ENCODE measurements at regions not wholly inside any gene's neighbourhood (a gene's known extent, or its start where the extent isn't known, plus 50 kb on each side); places are given as distances from the start of the nearest gene placed in this dataset.

DNA sequence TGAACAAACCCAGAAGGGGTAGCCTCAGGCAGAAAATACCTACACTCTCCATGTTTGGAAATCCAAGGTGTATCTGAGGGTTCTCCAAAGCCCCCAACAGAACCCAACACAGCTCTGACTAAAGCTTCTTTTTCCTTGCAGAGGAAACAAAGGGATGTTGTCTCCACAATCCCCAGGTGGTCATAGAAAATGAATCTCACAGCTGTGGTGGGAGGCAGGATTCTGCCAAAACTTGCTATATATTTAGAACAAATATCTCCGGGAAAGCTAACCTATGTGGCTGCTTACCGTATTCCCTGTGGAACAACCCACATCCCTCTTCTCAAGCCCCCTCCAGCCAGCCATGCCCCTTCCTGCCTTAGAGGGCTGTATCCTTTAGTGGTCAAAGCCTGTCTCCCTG, 406.1 kb downstream of the PRDM2 start (continued):
- TF ChIP-seq, protein P1, sequence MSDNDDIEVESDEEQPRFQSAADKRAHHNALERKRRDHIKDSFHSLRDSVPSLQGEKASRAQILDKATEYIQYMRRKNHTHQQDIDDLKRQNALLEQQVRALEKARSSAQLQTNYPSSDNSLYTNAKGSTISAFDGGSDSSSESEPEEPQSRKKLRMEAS (CRISPR knock-in tag; IDR thresholded peaks at IDR 0.05): no peak
- TF ChIP-seq JUN (CRISPR knock-in tag; IDR thresholded peaks at IDR 0.05) (no peak), KAT7 (CRISPR knock-in tag; IDR thresholded peaks at IDR 0.05; ENCODE audit: borderline replicate concordance) (no peak), NFE2L1 (CRISPR knock-in tag; IDR thresholded peaks at IDR 0.05) (no peak), MXD4 (CRISPR knock-in tag; IDR thresholded peaks at IDR 0.05; ENCODE audit: borderline replicate concordance) (no peak), EMX1 (CRISPR knock-in tag; IDR thresholded peaks at IDR 0.05) (no peak), ZNF671 (CRISPR knock-in tag; IDR thresholded peaks at IDR 0.05) (no peak), NR1H2 (CRISPR knock-in tag; IDR thresholded peaks at IDR 0.05) (no peak), NR2C2 (CRISPR knock-in tag; IDR thresholded peaks at IDR 0.05) (no peak)
- TF ChIP-seq, protein P2, sequence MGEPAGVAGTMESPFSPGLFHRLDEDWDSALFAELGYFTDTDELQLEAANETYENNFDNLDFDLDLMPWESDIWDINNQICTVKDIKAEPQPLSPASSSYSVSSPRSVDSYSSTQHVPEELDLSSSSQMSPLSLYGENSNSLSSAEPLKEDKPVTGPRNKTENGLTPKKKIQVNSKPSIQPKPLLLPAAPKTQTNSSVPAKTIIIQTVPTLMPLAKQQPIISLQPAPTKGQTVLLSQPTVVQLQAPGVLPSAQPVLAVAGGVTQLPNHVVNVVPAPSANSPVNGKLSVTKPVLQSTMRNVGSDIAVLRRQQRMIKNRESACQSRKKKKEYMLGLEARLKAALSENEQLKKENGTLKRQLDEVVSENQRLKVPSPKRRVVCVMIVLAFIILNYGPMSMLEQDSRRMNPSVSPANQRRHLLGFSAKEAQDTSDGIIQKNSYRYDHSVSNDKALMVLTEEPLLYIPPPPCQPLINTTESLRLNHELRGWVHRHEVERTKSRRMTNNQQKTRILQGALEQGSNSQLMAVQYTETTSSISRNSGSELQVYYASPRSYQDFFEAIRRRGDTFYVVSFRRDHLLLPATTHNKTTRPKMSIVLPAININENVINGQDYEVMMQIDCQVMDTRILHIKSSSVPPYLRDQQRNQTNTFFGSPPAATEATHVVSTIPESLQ (CRISPR knock-in tag; IDR thresholded peaks at IDR 0.05): no peak
- TF ChIP-seq, protein P3, sequence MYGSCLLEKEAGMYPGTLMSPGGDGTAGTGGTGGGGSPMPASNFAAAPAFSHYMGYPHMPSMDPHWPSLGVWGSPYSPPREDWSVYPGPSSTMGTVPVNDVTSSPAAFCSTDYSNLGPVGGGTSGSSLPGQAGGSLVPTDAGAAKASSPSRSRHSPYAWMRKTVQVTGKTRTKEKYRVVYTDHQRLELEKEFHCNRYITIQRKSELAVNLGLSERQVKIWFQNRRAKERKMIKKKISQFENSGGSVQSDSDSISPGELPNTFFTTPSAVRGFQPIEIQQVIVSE (CRISPR knock-in tag; IDR thresholded peaks at IDR 0.05; ENCODE audit: borderline replicate concordance): no peak
- TF ChIP-seq, protein P4, sequence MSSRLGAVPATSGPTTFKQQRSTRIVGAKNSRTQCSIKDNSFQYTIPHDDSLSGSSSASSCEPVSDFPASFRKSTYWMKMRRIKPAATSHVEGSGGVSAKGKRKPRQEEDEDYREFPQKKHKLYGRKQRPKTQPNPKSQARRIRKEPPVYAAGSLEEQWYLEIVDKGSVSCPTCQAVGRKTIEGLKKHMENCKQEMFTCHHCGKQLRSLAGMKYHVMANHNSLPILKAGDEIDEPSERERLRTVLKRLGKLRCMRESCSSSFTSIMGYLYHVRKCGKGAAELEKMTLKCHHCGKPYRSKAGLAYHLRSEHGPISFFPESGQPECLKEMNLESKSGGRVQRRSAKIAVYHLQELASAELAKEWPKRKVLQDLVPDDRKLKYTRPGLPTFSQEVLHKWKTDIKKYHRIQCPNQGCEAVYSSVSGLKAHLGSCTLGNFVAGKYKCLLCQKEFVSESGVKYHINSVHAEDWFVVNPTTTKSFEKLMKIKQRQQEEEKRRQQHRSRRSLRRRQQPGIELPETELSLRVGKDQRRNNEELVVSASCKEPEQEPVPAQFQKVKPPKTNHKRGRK (CRISPR knock-in tag; IDR thresholded peaks at IDR 0.05; ENCODE audit: borderline replicate concordance): no peak

DNA sequence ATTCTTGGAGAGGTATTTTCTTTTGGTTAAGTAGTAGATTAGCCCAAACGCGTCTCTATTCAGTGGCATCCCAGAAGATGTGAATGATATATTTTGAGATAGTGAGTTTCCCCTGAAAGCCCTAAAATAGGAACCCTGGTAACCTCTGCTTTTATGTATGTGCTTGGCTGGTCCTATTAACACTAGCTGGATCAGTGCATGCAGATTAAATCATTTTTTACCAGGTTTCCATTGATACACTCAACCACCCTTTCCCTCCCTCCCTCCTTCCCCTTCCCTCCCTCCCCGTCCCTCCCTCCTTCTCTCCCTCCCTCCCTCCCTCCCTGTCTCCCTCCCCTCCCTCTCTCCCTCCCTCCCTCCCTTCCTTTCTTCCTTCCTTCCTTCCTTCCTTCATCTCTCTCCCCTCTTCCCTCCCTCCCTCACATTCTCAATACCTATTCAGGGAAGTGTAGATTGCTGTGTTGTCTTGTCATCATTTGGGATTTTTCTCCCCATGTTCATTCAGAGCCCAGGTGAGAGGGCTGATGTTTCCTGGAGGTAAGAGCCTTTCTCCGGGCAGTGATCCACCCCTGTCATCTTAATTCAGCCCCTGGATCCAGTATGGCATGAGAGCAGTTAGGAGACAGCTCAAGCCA, 406.8 kb downstream of the PRDM2 start:
- no peak overlapping the region for H3K27ac Mint-ChIP-seq
- no peak for DNase-seq (ENCODE audit: low spot score)
- ATAC-seq: no peak
- no peak for TF ChIP-seq NR3C1 (CRISPR knock-in tag; conservative IDR thresholded peaks at IDR 0.05; ENCODE audit: low read depth)
- TF ChIP-seq ELF4 (CRISPR knock-in tag; IDR thresholded peaks at IDR 0.05; ENCODE audit: low read depth): no peak
- TF ChIP-seq, protein P5, sequence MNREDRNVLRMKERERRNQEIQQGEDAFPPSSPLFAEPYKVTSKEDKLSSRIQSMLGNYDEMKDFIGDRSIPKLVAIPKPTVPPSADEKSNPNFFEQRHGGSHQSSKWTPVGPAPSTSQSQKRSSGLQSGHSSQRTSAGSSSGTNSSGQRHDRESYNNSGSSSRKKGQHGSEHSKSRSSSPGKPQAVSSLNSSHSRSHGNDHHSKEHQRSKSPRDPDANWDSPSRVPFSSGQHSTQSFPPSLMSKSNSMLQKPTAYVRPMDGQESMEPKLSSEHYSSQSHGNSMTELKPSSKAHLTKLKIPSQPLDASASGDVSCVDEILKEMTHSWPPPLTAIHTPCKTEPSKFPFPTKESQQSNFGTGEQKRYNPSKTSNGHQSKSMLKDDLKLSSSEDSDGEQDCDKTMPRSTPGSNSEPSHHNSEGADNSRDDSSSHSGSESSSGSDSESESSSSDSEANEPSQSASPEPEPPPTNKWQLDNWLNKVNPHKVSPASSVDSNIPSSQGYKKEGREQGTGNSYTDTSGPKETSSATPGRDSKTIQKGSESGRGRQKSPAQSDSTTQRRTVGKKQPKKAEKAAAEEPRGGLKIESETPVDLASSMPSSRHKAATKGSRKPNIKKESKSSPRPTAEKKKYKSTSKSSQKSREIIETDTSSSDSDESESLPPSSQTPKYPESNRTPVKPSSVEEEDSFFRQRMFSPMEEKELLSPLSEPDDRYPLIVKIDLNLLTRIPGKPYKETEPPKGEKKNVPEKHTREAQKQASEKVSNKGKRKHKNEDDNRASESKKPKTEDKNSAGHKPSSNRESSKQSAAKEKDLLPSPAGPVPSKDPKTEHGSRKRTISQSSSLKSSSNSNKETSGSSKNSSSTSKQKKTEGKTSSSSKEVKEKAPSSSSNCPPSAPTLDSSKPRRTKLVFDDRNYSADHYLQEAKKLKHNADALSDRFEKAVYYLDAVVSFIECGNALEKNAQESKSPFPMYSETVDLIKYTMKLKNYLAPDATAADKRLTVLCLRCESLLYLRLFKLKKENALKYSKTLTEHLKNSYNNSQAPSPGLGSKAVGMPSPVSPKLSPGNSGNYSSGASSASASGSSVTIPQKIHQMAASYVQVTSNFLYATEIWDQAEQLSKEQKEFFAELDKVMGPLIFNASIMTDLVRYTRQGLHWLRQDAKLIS (CRISPR knock-in tag; IDR thresholded peaks at IDR 0.05; ENCODE audit: borderline replicate concordance): no peak
- TF ChIP-seq MYBL2 (CRISPR knock-in tag; IDR thresholded peaks at IDR 0.05): no peak
- TF ChIP-seq ZNF138 (CRISPR knock-in tag; conservative IDR thresholded peaks at IDR 0.05): no peak
- TF ChIP-seq NFYB (CRISPR knock-in tag; conservative IDR thresholded peaks at IDR 0.05; ENCODE audit: low read depth): no peak
- TF ChIP-seq, protein P6, sequence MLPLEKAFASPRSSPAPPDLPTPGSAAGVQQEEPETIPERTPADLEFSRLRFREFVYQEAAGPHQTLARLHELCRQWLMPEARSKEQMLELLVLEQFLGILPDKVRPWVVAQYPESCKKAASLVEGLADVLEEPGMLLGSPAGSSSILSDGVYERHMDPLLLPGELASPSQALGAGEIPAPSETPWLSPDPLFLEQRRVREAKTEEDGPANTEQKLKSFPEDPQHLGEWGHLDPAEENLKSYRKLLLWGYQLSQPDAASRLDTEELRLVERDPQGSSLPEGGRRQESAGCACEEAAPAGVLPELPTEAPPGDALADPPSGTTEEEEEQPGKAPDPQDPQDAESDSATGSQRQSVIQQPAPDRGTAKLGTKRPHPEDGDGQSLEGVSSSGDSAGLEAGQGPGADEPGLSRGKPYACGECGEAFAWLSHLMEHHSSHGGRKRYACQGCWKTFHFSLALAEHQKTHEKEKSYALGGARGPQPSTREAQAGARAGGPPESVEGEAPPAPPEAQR (CRISPR knock-in tag; IDR thresholded peaks at IDR 0.05): no peak
- TF ChIP-seq, protein P7, sequence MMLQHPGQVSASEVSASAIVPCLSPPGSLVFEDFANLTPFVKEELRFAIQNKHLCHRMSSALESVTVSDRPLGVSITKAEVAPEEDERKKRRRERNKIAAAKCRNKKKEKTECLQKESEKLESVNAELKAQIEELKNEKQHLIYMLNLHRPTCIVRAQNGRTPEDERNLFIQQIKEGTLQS (CRISPR knock-in tag; conservative IDR thresholded peaks at IDR 0.05): no peak
- TF ChIP-seq ZNF232 (CRISPR knock-in tag; IDR thresholded peaks at IDR 0.05): no peak
- no peak for TF ChIP-seq ESRRA (CRISPR knock-in tag; IDR thresholded peaks at IDR 0.05; ENCODE audit: borderline replicate concordance)
- TF ChIP-seq, protein P8, sequence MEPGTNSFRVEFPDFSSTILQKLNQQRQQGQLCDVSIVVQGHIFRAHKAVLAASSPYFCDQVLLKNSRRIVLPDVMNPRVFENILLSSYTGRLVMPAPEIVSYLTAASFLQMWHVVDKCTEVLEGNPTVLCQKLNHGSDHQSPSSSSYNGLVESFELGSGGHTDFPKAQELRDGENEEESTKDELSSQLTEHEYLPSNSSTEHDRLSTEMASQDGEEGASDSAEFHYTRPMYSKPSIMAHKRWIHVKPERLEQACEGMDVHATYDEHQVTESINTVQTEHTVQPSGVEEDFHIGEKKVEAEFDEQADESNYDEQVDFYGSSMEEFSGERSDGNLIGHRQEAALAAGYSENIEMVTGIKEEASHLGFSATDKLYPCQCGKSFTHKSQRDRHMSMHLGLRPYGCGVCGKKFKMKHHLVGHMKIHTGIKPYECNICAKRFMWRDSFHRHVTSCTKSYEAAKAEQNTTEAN (CRISPR knock-in tag; IDR thresholded peaks at IDR 0.05): no peak
- TF ChIP-seq TEAD1 (CRISPR knock-in tag; IDR thresholded peaks at IDR 0.05): no peak
- no peak for TF ChIP-seq FOXK1 (CRISPR knock-in tag; IDR thresholded peaks at IDR 0.05)
- H3K4me3 Mint-ChIP-seq: no peak overlapping the region
- ChIA-PET POLR2A (no interaction called here), CTCF (no interaction called here)
- no peaks in the 10 kb centered on the region for H3K36me3 Mint-ChIP-seq
- H3K4me1 Mint-ChIP-seq: 0 out of 2 replicates have a peak, but pooled peaks cover 3% of the 10 kb centered on the region
- peaks cover 9% of the 10 kb centered on the region; the same call in 1 of the 2 replicates for H3K9me3 Mint-ChIP-seq
- H3K27me3 Mint-ChIP-seq (ENCODE audit: low read depth): no peaks in the 10 kb centered on the region; the same call in none of the 2 replicates
